Activated CD4-positive, alpha-beta memory T cell treated with anti-CD3 and anti-CD28 coated beads for 36 hours (primary cell): ENCODE measurements at regions not wholly inside any gene's neighbourhood (a gene's known extent, or its start where the extent isn't known, plus 50 kb on each side); places are given as distances from the start of the nearest gene placed in this dataset.

ENCODE experiments used
- CTCF ChIA-PET: fragments of 350-600 bp; sonication (Branson Sonifier 250); formaldehyde crosslinking; loops from one replicate; lab custom pipeline; 2021; ENCODE audit warnings: antibody characterized with exemption, inconsistent platforms; lab: Charles Lee
- POLR2A ChIA-PET: fragments of 350-600 bp; sonication (Branson Sonifier 250); formaldehyde crosslinking; loops from one replicate; lab custom pipeline; 2021; ENCODE audit warnings: antibody characterized with exemption; lab: Charles Lee
- DNase-seq: peaks from one replicate; pipeline ENCODE4 v3.0.0-alpha.2; 2020
- H3K27ac Mint-ChIP-seq: one replicate; pipeline ENCODE4 v1.8.0; 2021; ENCODE audit warnings: mixed read lengths
- H3K27me3 Mint-ChIP-seq: one replicate; pipeline ENCODE4 v1.8.0; 2021; ENCODE audit warnings: mixed read lengths
- H3K36me3 Mint-ChIP-seq: one replicate; pipeline ENCODE4 v1.8.0; 2021; ENCODE audit warnings: mixed read lengths
- H3K4me1 Mint-ChIP-seq: one replicate; pipeline ENCODE4 v1.8.0; 2021; ENCODE audit warnings: low read depth, mixed read lengths
- H3K4me3 Mint-ChIP-seq: one replicate; pipeline ENCODE4 v1.8.0; 2021; ENCODE audit warnings: mild to moderate bottlenecking, mixed read lengths
- H3K9me3 Mint-ChIP-seq: one replicate; pipeline ENCODE4 v1.8.0; 2021; ENCODE audit warnings: mixed read lengths
- intact Hi-C: fragments of 100-400 bp; cut with micrococcal nuclease; formaldehyde crosslinking; loops from one replicate; pipeline ENCODE4 v1.15.1; 2023

GRCh38 chr20:60283281-60283680 is 325.1 kb downstream of the CDH26 start:
- CTCF ChIA-PET: no interaction called here
- DNase-seq: no peak
- H3K27me3 Mint-ChIP-seq: peaks cover 1% of the 10 kb centered on the region
- H3K36me3 Mint-ChIP-seq: no peaks in the 10 kb centered on the region
- H3K27ac Mint-ChIP-seq: no peak overlapping the region
- POLR2A ChIA-PET: no interaction called here
- H3K4me1 Mint-ChIP-seq: no peaks in the 10 kb centered on the region
- no peak overlapping the region for H3K4me3 Mint-ChIP-seq
- intact Hi-C loops: no loop called here
- H3K9me3 Mint-ChIP-seq: peaks cover 20% of the 10 kb centered on the region

DNA sequence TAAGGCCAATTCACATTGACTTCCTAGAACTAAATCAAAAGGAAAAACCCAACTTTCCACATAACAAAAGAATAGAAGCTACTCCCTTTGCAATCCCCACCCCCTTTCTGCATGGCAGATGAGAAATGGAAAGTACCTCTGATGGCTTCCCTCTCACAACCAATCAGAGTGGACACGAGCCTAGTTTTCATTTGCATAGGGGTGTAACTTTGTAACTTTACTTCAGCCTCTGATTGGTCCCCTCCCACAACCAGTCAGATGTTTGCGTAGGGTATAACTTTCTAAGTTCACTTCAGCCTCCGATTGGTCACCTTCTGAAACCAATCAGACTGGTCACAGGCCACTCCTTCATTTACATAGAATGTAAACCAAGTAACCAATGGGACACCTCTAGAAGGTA is 328.5 kb downstream of the CDH26 start:
- Mint-ChIP-seq H3K9me3 (peaks cover 43% of the 10 kb centered on the region), H3K36me3 (peaks cover 6% of the 10 kb centered on the region), H3K27me3 (peaks cover 1% of the 10 kb centered on the region), H3K4me1 (no peaks in the 10 kb centered on the region), H3K27ac (no peak overlapping the region), H3K4me3 (no peak overlapping the region)
- DNase-seq: no peak
- intact Hi-C loops: no loop called here
- ChIA-PET POLR2A (no interaction called here), CTCF (interaction anchor here (1.1 kb wide), 1 partner anchor 23 kb away, joined by 3 read pairs; no protein-coding TSS in a partner anchor)

- Mint-ChIP-seq H3K4me1 (no peaks in the 10 kb centered on the region), H3K27me3 (peaks cover 1% of the 10 kb centered on the region), H3K9me3 (peaks cover 35% of the 10 kb centered on the region), H3K36me3 (peaks cover 6% of the 10 kb centered on the region), H3K4me3 (no peak overlapping the region), H3K27ac (no peak overlapping the region)
- intact Hi-C loops: no loop called here
- CTCF ChIA-PET: no interaction called here
- POLR2A ChIA-PET: no interaction called here
- DNase-seq: no peak
Observed at GRCh38 chr20:60288945-60289344, 330.7 kb downstream of the CDH26 start.

GRCh38 chr20:60292001-60292520 is 333.8 kb downstream of the CDH26 start:
- no peak overlapping the region for H3K27ac Mint-ChIP-seq
- DNase-seq: no peak
- peaks cover 6% of the 10 kb centered on the region for H3K36me3 Mint-ChIP-seq
- POLR2A ChIA-PET: no interaction called here
- H3K27me3 Mint-ChIP-seq: peaks cover 1% of the 10 kb centered on the region
- CTCF ChIA-PET: interaction anchor here (1.0 kb wide), 1 partner anchor 29 kb away, joined by 3 read pairs; no protein-coding TSS in a partner anchor
- intact Hi-C loops: no loop called here
- no peak overlapping the region for H3K4me3 Mint-ChIP-seq
- H3K9me3 Mint-ChIP-seq: peaks cover 28% of the 10 kb centered on the region
- H3K4me1 Mint-ChIP-seq: no peaks in the 10 kb centered on the region

GRCh38 chr20:60294632-60295031 is 336.4 kb downstream of the CDH26 start:
- ChIA-PET CTCF (no interaction called here), POLR2A (no interaction called here)
- Mint-ChIP-seq H3K27me3 (no peaks in the 10 kb centered on the region), H3K9me3 (peaks cover 20% of the 10 kb centered on the region), H3K27ac (no peak overlapping the region), H3K4me1 (no peaks in the 10 kb centered on the region), H3K4me3 (no peak overlapping the region), H3K36me3 (peaks cover 5% of the 10 kb centered on the region)
- DNase-seq: no peak
- intact Hi-C loops: no loop called here

GRCh38 chr20:60295214-60295613 is 337.0 kb downstream of the CDH26 start:
- Mint-ChIP-seq H3K36me3 (peaks cover 5% of the 10 kb centered on the region), H3K4me3 (no peak overlapping the region), H3K27ac (no peak overlapping the region), H3K27me3 (no peaks in the 10 kb centered on the region), H3K4me1 (no peaks in the 10 kb centered on the region), H3K9me3 (peaks cover 17% of the 10 kb centered on the region)
- intact Hi-C loops: no loop called here
- POLR2A ChIA-PET: no interaction called here
- CTCF ChIA-PET: no interaction called here
- DNase-seq: no peak

- ChIA-PET POLR2A (no interaction called here), CTCF (no interaction called here)
- H3K27ac Mint-ChIP-seq: no peak overlapping the region
- DNase-seq: no peak
- H3K4me3 Mint-ChIP-seq: no peak overlapping the region
- H3K27me3 Mint-ChIP-seq: no peaks in the 10 kb centered on the region
- intact Hi-C loops: no loop called here
- no peaks in the 10 kb centered on the region for H3K9me3 Mint-ChIP-seq
- H3K36me3 Mint-ChIP-seq: no peaks in the 10 kb centered on the region
- no peaks in the 10 kb centered on the region for H3K4me1 Mint-ChIP-seq
Observed at GRCh38 chr20:60297649-60298048, 339.4 kb downstream of the CDH26 start.

DNA sequence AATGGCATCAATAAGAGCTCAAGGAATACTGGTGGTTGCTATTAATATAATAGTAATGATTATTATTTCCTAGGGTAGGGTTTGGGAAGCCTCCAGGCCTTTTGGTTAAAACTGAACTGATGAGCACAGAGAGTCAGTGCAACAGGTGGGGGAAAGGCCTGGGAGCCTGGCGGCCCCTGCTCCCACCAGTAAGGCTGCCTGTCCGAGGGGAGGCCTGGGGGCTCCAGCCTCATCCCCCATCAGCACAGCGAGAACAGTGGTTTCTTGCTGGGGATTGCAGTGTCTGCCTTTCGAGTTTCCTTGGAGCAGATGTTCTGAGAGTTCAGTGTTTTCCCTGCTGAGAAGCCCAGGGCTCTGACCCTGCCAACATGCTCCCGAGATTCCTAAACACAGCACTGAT is 340.4 kb downstream of the CDH26 start:
- Mint-ChIP-seq H3K4me3 (no peak overlapping the region), H3K9me3 (no peaks in the 10 kb centered on the region), H3K27ac (no peak overlapping the region), H3K4me1 (no peaks in the 10 kb centered on the region), H3K36me3 (no peaks in the 10 kb centered on the region), H3K27me3 (no peaks in the 10 kb centered on the region)
- intact Hi-C loops: no loop called here
- ChIA-PET POLR2A (no interaction called here), CTCF (no interaction called here)
- no peak for DNase-seq

GRCh38 chr20:60299951-60300350 is 341.7 kb downstream of the CDH26 start:
- no peaks in the 10 kb centered on the region for H3K36me3 Mint-ChIP-seq
- ChIA-PET CTCF (no interaction called here), POLR2A (no interaction called here)
- H3K9me3 Mint-ChIP-seq: no peaks in the 10 kb centered on the region
- H3K4me3 Mint-ChIP-seq: no peak overlapping the region
- H3K27me3 Mint-ChIP-seq: no peaks in the 10 kb centered on the region
- DNase-seq: no peak
- intact Hi-C loops: no loop called here
- H3K27ac Mint-ChIP-seq: no peak overlapping the region
- no peaks in the 10 kb centered on the region for H3K4me1 Mint-ChIP-seq

DNA sequence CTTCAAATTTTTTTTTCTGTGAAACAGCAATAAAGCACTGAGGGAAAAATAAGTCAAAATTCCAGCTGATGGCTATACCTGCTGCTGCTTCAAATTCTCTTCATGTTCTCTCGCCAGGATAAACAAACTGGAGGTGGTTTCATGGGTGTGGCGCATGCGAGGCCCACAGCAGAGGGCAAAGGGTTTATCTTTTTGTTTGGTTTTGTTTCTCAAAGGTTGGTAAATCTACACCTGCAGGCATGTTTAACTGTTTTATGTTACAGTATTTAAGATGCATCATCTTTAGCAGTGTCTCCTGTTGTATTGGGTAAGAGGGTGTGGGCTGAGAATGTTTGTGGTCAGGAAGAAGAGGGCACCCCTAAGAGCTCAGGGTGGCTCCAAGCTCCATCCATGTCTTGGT is 342.2 kb downstream of the CDH26 start:
- CTCF ChIA-PET: no interaction called here
- Mint-ChIP-seq H3K4me1 (no peaks in the 10 kb centered on the region), H3K36me3 (no peaks in the 10 kb centered on the region), H3K4me3 (no peak overlapping the region), H3K9me3 (no peaks in the 10 kb centered on the region), H3K27me3 (no peaks in the 10 kb centered on the region), H3K27ac (no peak overlapping the region)
- POLR2A ChIA-PET: no interaction called here
- DNase-seq: no peak
- intact Hi-C loops: no loop called here

DNA sequence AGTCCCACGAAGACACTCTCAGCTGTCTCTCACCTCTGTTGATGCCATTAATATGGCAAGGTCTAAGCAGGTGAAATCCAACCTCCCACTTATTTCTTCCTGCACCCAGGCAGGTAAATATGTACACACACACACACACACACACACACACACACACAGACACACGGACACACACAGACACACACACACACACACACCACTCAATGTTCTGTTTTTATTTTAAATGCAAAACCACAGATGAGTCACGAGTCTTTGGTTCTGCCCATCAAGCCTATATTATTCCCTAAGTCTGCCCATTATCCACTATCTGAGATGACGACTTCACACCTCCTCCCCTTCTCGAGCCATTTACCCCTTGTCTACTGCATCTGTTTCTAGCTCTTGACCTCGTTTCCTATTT is 344.7 kb downstream of the CDH26 start:
- no peak overlapping the region for H3K4me3 Mint-ChIP-seq
- no peaks in the 10 kb centered on the region for H3K27me3 Mint-ChIP-seq
- H3K9me3 Mint-ChIP-seq: no peaks in the 10 kb centered on the region
- ChIA-PET POLR2A (no interaction called here), CTCF (no interaction called here)
- no peak for DNase-seq
- H3K27ac Mint-ChIP-seq: no peak overlapping the region
- intact Hi-C loops: no loop called here
- no peaks in the 10 kb centered on the region for H3K4me1 Mint-ChIP-seq
- no peaks in the 10 kb centered on the region for H3K36me3 Mint-ChIP-seq

- CTCF ChIA-PET: interaction anchor here (0.6 kb wide), 1 partner anchor 42 kb away, joined by 3 read pairs; no protein-coding TSS in a partner anchor
- Mint-ChIP-seq H3K36me3 (no peaks in the 10 kb centered on the region), H3K27ac (no peak overlapping the region), H3K4me1 (no peaks in the 10 kb centered on the region), H3K27me3 (no peaks in the 10 kb centered on the region), H3K4me3 (no peak overlapping the region), H3K9me3 (no peaks in the 10 kb centered on the region)
- POLR2A ChIA-PET: no interaction called here
- intact Hi-C loops: no loop called here
- no peak for DNase-seq
Observed at GRCh38 chr20:60304026-60304590, 345.9 kb downstream of the CDH26 start.

- POLR2A ChIA-PET: no interaction called here
- intact Hi-C loops: no loop called here
- CTCF ChIA-PET: no interaction called here
Observed at GRCh38 chr20:60304931-60305330, 346.7 kb downstream of the CDH26 start.

More at GRCh38 chr20:60304931-60305330, 346.7 kb downstream of the CDH26 start:
- no peak overlapping the region for H3K4me3 Mint-ChIP-seq
- no peak overlapping the region for H3K27ac Mint-ChIP-seq
- no peaks in the 10 kb centered on the region for H3K4me1 Mint-ChIP-seq
- H3K9me3 Mint-ChIP-seq: no peaks in the 10 kb centered on the region
- DNase-seq: no peak
- no peaks in the 10 kb centered on the region for H3K27me3 Mint-ChIP-seq
- H3K36me3 Mint-ChIP-seq: no peaks in the 10 kb centered on the region
